ENCODE measurements at regions not wholly inside any gene's neighbourhood (a gene's known extent, or its start where the extent isn't known, plus 50 kb on each side); places are given as distances from the start of the nearest gene placed in this dataset.

DNA sequence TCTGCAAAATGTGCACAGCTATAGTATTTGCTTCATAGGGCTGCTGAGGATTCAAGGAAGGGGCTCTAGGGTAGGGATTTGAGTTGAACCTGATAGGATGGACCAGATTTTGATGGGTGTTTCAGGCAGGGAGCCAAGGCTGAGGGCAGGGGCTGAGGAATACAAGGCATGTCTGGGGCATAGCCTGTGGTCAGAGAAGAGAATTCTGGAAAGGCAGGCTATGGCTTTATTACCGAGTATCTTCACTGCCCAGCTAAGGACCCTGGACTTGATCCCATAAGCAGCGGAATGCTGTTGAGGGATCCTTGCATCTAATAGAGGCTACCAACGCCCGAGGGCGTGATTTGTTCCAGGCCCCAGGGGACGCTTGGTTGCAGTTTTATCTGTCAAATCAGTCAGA is 193.0 kb upstream of the TLE3 start:
- intact Hi-C loops (cut with DNase I; ENCODE audit: low total_unique reads) = no loop called here
- Histone ChIP-seq H3K4me3 (no peak overlapping the region), H3K27ac (no peak overlapping the region), H3K9me3 (no peaks in the 10 kb centered on the region), H3K4me1 (no peaks in the 10 kb centered on the region), H3K27me3 (no peaks in the 10 kb centered on the region), H3K36me3 (no peaks in the 10 kb centered on the region)
- DNase-seq = no peak
- TF ChIP-seq, protein P1, sequence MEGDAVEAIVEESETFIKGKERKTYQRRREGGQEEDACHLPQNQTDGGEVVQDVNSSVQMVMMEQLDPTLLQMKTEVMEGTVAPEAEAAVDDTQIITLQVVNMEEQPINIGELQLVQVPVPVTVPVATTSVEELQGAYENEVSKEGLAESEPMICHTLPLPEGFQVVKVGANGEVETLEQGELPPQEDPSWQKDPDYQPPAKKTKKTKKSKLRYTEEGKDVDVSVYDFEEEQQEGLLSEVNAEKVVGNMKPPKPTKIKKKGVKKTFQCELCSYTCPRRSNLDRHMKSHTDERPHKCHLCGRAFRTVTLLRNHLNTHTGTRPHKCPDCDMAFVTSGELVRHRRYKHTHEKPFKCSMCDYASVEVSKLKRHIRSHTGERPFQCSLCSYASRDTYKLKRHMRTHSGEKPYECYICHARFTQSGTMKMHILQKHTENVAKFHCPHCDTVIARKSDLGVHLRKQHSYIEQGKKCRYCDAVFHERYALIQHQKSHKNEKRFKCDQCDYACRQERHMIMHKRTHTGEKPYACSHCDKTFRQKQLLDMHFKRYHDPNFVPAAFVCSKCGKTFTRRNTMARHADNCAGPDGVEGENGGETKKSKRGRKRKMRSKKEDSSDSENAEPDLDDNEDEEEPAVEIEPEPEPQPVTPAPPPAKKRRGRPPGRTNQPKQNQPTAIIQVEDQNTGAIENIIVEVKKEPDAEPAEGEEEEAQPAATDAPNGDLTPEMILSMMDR (IDR thresholded peaks at IDR 0.05) = no peak
- no peak for TF ChIP-seq POLR2A (IDR thresholded peaks at IDR 0.05)

DNA sequence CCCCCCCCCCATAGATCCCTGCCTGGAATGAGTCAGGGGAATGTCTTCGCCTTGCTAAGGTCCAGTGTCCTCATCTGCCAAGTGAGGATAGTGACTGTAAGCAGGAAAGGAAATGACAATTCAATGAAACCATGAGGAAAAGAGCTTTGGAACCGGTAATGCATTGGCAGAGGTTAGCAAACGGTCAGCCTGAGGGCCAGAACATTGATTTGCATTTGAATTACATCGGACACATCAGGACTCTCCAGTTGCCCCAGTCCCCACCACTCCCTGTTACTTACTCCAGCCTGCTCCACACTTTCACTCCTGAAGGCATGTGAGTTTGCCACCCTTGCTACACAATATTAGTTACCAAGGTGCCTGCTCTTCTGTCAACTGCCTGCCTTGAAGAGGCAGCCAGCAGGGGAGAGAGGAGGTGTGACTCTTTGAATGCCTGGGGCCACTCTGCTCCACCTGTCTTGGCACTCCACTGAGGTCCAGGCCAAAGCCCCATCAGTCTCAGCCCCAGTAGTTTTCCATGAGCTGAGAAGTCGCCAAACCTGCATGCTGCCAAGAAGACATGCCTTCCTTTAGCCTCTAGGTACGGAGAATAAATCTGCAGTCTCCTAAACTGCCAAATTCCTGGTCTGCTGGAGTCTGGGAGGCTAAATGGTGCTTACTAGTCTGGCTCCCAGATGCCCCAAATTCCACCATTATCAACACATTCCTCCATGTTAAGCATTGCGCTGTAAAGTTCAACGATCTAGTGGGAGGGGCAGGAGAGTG is 191.7 kb upstream of the TLE3 start:
- H3K27ac ChIP-seq = no peak overlapping the region
- no peak overlapping the region for H3K4me3 ChIP-seq
- TF ChIP-seq, protein P1 (IDR thresholded peaks at IDR 0.05) = no peak
- TF ChIP-seq POLR2A (IDR thresholded peaks at IDR 0.05) = no peak
- H3K36me3 ChIP-seq = no peaks in the 10 kb centered on the region
- H3K9me3 ChIP-seq = no peaks in the 10 kb centered on the region
- H3K27me3 ChIP-seq = no peaks in the 10 kb centered on the region
- H3K4me1 ChIP-seq = no peaks in the 10 kb centered on the region
- intact Hi-C loops (cut with DNase I; ENCODE audit: low total_unique reads) = no loop called here
- DNase-seq = no peak

DNA sequence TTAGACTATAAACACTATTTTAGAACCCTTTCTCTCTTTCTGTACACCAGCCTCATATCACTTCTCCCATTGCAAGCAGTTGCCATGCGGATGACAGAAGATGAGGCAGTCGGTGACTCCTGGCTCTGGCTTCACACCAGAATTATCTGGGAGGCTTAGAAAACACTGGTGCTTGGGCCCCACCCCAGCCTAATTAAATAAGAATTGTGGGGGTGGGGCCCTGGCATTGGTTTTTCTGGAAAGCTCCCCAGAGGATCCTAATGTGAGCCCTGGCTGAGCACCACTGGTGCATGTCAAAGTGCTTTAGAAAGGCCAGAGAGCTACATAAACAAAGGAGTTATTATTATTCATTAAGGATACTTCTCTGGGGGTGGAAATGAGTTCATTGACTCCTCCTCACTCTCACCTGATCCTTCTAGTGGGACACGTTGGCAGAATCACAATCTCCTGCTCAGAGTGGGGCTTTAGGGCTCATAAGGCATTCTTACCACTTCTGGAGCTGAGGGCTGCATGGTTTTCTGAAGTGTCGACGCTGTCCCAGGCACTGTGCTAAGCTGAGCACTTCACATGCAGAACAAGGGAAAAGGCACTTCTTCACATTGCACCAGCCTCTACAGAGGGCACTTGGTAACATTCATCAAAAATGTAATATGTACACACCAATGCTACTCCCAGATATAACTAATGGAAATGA is 188.5 kb upstream of the TLE3 start:
- Histone ChIP-seq H3K36me3 (no peaks in the 10 kb centered on the region), H3K4me1 (no peaks in the 10 kb centered on the region), H3K9me3 (no peaks in the 10 kb centered on the region), H3K4me3 (no peak overlapping the region), H3K27ac (no peak overlapping the region), H3K27me3 (no peaks in the 10 kb centered on the region)
- no peak for DNase-seq
- intact Hi-C loops (cut with DNase I; ENCODE audit: low total_unique reads) = no loop called here
- no peak for TF ChIP-seq POLR2A (IDR thresholded peaks at IDR 0.05)
- TF ChIP-seq, protein P1 (IDR thresholded peaks at IDR 0.05) = no peak

DNA sequence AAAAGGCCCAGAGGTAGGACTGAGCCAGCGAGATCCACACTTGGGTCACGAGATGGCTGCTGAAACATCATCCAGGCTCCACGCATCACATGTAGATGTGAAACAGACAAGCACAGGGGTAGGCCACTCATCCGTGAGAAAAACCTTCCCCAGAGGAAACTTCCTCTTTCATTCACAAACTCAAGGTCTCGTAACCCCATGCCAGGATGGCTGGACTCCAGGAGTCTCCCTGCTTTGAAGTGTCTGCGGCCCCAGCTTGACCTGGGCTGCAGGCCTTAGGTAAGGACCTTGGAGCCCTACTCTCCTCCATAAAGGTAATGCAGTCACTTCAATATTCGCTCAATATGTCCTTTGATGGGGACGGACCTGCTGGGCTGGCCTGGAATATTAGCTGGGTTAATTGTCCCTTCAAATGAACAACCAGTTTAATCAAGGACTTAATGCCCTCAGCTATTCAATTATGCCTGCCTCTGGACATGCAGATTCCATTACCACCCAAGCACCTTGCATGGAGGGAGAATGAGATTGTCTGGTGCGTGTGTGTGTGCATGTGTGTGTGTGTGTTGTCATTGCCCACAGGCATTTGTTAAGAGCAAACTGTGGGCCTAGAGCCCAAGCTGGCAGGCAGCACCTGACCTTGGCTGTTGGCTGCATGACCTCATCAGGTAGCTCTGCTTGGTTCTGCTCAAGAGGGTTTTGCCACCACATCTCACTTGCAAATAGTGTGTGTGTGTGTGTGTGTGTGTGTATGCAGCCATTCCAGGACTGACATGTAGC is 186.9 kb upstream of the TLE3 start:
- intact Hi-C loops (cut with DNase I; ENCODE audit: low total_unique reads) = no loop called here
- Histone ChIP-seq H3K4me1 (no peaks in the 10 kb centered on the region), H3K36me3 (no peaks in the 10 kb centered on the region), H3K4me3 (no peak overlapping the region), H3K27me3 (no peaks in the 10 kb centered on the region), H3K9me3 (no peaks in the 10 kb centered on the region), H3K27ac (no peak overlapping the region)
- no peak for DNase-seq
- no peak for TF ChIP-seq POLR2A (IDR thresholded peaks at IDR 0.05)
- TF ChIP-seq, protein P1 (IDR thresholded peaks at IDR 0.05) = no peak

DNA sequence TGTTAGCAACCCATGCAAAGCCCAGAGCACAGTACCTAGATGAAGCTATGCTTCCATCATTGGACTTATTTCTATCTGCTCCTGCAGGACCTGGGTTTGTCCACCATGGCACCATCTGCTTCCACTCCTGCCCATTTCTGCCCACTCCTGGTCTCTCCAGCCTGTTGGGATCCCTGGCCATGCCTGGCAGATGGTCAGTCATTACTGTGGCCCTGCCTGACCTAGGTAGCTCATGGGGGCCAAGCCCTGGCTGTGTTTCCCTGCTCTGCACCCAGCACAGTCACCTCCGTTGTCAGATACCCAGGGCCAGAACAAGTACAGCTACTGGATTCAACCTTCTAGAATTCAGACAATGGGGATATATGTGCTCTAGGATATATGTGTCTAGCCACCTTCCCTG is 185.8 kb upstream of the TLE3 start:
- no peaks in the 10 kb centered on the region for H3K36me3 ChIP-seq
- H3K4me1 ChIP-seq = no peaks in the 10 kb centered on the region
- intact Hi-C loops (cut with DNase I; ENCODE audit: low total_unique reads) = no loop called here
- H3K9me3 ChIP-seq = no peaks in the 10 kb centered on the region
- no peak for TF ChIP-seq POLR2A (IDR thresholded peaks at IDR 0.05)
- TF ChIP-seq, protein P1 (IDR thresholded peaks at IDR 0.05) = no peak
- no peak overlapping the region for H3K4me3 ChIP-seq
- no peaks in the 10 kb centered on the region for H3K27me3 ChIP-seq
- DNase-seq = no peak
- H3K27ac ChIP-seq = no peak overlapping the region
